BJ (cell line): ENCODE measurements at regions not wholly inside any gene's neighbourhood (a gene's known extent, or its start where the extent isn't known, plus 50 kb on each side); places are given as distances from the start of the nearest gene placed in this dataset.

Experiments used
- CTCF ChIA-PET: fragments of 350-600 bp; formaldehyde crosslinking; extraction: SDS; loops from one replicate; lab custom pipeline; 2021; ENCODE audit warnings: antibody characterized with exemption, inconsistent platforms; lab: Yijun Ruan, JAX
- POLR2A ChIA-PET: fragments of 300-600 bp; sonication (Branson Sonifier 250); formaldehyde crosslinking; extraction: SDS; loops from one replicate; lab custom pipeline; 2021; ENCODE audit warnings: antibody characterized with exemption; lab: Charles Lee
- DNase-seq: peaks from one replicate; pipeline ENCODE4 v3.0.0-alpha.2; 2011; ENCODE audit warnings: low read depth
- H3K27me3 ChIP-seq: 2 replicates; pipeline ENCODE4 v1.6.0; 2011; ENCODE audit warnings: low read length; ENCODE audit not compliant: control insufficient read depth, insufficient read depth
- H3K36me3 ChIP-seq: 2 replicates; pipeline ENCODE4 v1.5.1; 2011; ENCODE audit warnings: low read length; ENCODE audit not compliant: control insufficient read depth, insufficient read depth
- H3K4me3 ChIP-seq: 2 replicates; pipeline ENCODE4 v1.5.1; 2011; ENCODE audit warnings: low read depth, mild to moderate bottlenecking, control low read depth, low read length
- CTCF ChIP-seq: IDR thresholded peaks from 2 replicates; pipeline ENCODE4 v1.5.1; 2011; ENCODE audit warnings: low read depth, mild to moderate bottlenecking, control low read depth, inconsistent platforms, low read length, moderate library complexity; ENCODE audit not compliant: insufficient read depth

GRCh38 chr4:166366012-166366411 is 493.0 kb downstream of the TLL1 start:
- ChIA-PET POLR2A (no interaction called here), CTCF (no interaction called here)
- Histone ChIP-seq H3K36me3 (no peaks in the 10 kb centered on the region), H3K4me3 (no peak overlapping the region), H3K27me3 (no peaks in the 10 kb centered on the region)
- DNase-seq: no peak
- no peak for TF ChIP-seq CTCF

GRCh38 chr4:166377578-166377977 is 504.5 kb downstream of the TLL1 start:
- no peak for TF ChIP-seq CTCF
- no peaks in the 10 kb centered on the region for H3K36me3 ChIP-seq
- ChIA-PET CTCF (no interaction called here), POLR2A (no interaction called here)
- H3K4me3 ChIP-seq: no peak overlapping the region
- no peaks in the 10 kb centered on the region for H3K27me3 ChIP-seq
- DNase-seq: no peak

GRCh38 chr4:166386491-166387360 is 513.7 kb downstream of the TLL1 start:
- ChIA-PET CTCF (no interaction called here), POLR2A (no interaction called here)
- no peaks in the 10 kb centered on the region for H3K36me3 ChIP-seq
- no peak for DNase-seq
- no peaks in the 10 kb centered on the region for H3K27me3 ChIP-seq
- H3K4me3 ChIP-seq: no peak overlapping the region
- no peak for TF ChIP-seq CTCF

- ChIA-PET POLR2A (interaction anchor here (0.6 kb wide), 1 partner anchor 30 kb away, joined by 3 read pairs; no protein-coding TSS in a partner anchor), CTCF (no interaction called here)
- Histone ChIP-seq H3K4me3 (no peak overlapping the region), H3K27me3 (no peaks in the 10 kb centered on the region), H3K36me3 (no peaks in the 10 kb centered on the region)
- TF ChIP-seq CTCF: no peak
- DNase-seq: no peak
These were observed 518.5 kb downstream of the TLL1 start for GRCh38 chr4:166391501-166391900.

- no peak overlapping the region for H3K4me3 ChIP-seq
- H3K36me3 ChIP-seq: no peaks in the 10 kb centered on the region
- TF ChIP-seq CTCF: no peak
- no peaks in the 10 kb centered on the region for H3K27me3 ChIP-seq
- POLR2A ChIA-PET: no interaction called here
- no peak for DNase-seq
- CTCF ChIA-PET: no interaction called here
These were observed 526.0 kb downstream of the TLL1 start for GRCh38 chr4:166399021-166399420.
